Tibial nerve (tissue), 4 donors: ENCODE measurements at regions not wholly inside any gene's neighbourhood (a gene's known extent, or its start where the extent isn't known, plus 50 kb on each side); places are given as distances from the start of the nearest gene placed in this dataset.

Experiments used
- EP300 ChIP-seq, 2 donors: sonication (generic); formaldehyde crosslinking; IDR thresholded peaks; one replicate each; pipeline ENCODE4 v1.6.1; 2017; ENCODE audit warnings: antibody characterized with exemption in 2 of 2, mild to moderate bottlenecking in 1 of 2
- POLR2A ChIP-seq, 2 donors: fragments of 450-650 bp; IDR thresholded peaks; one replicate each; pipeline ENCODE4 v1.6.1; 2017; ENCODE audit warnings: antibody characterized with exemption in 2 of 2, mild to moderate bottlenecking in 2 of 2, moderate library complexity in 2 of 2
- TF ChIP-seq, protein P1 (sequence below), 5 experiments: fragments of 200-600 bp in 3 of 5; fragments of 450-650 bp in 2 of 5; sonication (generic) in 3 of 5; IDR thresholded peaks; one replicate each; pipeline ENCODE4 v1.5.1; 2016 to 2019; ENCODE audit warnings: antibody characterized with exemption in 5 of 5, mild to moderate bottlenecking in 3 of 5, moderate library complexity in 2 of 5

DNA sequence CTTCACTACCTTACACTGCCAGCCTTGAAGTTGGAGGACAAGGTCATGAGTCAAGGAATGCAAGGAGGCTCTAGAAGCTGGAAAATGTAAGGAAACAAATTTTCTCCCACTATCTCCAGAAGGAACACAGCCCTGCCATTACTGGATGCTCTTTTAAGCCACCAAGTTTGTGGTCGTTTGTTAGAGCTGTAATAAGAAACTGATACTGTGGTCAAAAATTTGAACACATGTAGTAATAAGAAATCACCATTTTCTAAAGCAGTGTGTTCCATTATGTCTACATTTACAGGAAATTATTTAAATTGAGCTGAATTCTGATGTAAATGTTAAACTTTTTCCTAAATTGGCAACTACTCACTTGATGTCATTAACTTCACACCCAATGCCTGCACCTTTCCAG lies 729.0 kb downstream of the KCNJ3 start:
- TF ChIP-seq, protein P1, sequence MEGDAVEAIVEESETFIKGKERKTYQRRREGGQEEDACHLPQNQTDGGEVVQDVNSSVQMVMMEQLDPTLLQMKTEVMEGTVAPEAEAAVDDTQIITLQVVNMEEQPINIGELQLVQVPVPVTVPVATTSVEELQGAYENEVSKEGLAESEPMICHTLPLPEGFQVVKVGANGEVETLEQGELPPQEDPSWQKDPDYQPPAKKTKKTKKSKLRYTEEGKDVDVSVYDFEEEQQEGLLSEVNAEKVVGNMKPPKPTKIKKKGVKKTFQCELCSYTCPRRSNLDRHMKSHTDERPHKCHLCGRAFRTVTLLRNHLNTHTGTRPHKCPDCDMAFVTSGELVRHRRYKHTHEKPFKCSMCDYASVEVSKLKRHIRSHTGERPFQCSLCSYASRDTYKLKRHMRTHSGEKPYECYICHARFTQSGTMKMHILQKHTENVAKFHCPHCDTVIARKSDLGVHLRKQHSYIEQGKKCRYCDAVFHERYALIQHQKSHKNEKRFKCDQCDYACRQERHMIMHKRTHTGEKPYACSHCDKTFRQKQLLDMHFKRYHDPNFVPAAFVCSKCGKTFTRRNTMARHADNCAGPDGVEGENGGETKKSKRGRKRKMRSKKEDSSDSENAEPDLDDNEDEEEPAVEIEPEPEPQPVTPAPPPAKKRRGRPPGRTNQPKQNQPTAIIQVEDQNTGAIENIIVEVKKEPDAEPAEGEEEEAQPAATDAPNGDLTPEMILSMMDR (IDR thresholded peaks at IDR 0.05), result no peak
- TF ChIP-seq POLR2A (IDR thresholded peaks at IDR 0.05) (no peak), EP300 (IDR thresholded peaks at IDR 0.05) (no peak)
